Ureter (tissue), 1 donor: ENCODE measurements at regions not wholly inside any gene's neighbourhood (a gene's known extent, or its start where the extent isn't known, plus 50 kb on each side); places are given as distances from the start of the nearest gene placed in this dataset.
"Not testable (repeated sequence)": the region's sequence is repeated elsewhere in the genome, so short reads cannot be mapped to it uniquely, and the experiment has no call there.

Experiments used
- DNase-seq: peaks from one replicate; pipeline ENCODE4 v3.0.0-alpha.2; 2020; ENCODE audit warnings: low spot score
- donor health status: DM: yes; HTN: yes; CAD: no.

- DNase-seq = no peak
Observed at GRCh38 chr21:27771938-27772483, 805.1 kb upstream of the ADAMTS5 start.

GRCh38 chr21:27769763-27770162 lies 802.9 kb upstream of the ADAMTS5 start:
- no peak for DNase-seq

- not testable (repeated sequence) for DNase-seq
Observed at GRCh38 chr21:27768046-27768637, 801.3 kb upstream of the ADAMTS5 start.

- DNase-seq = no peak
Observed at GRCh38 chr21:27764056-27764455, 797.2 kb upstream of the ADAMTS5 start.

- DNase-seq = no peak
Observed at GRCh38 chr21:27761623-27762022, 794.7 kb upstream of the ADAMTS5 start.

- no peak for DNase-seq
Observed at GRCh38 chr21:27759820-27760219, 792.9 kb upstream of the ADAMTS5 start.

GRCh38 chr21:27759091-27759659 lies 792.3 kb upstream of the ADAMTS5 start:
- no peak for DNase-seq

- no peak for DNase-seq
Observed at GRCh38 chr21:27756191-27756590, 789.3 kb upstream of the ADAMTS5 start.

- no peak for DNase-seq
Observed at GRCh38 chr21:27743971-27744564, 777.2 kb upstream of the ADAMTS5 start.

- no peak for DNase-seq
Observed at GRCh38 chr21:27741736-27742135, 774.8 kb upstream of the ADAMTS5 start.

- no peak for DNase-seq
Observed at GRCh38 chr21:27740084-27740483, 773.2 kb upstream of the ADAMTS5 start.

- DNase-seq = no peak
Observed at GRCh38 chr21:27739187-27739586, 772.3 kb upstream of the ADAMTS5 start.

- no peak for DNase-seq
Observed at GRCh38 chr21:27735699-27736098, 768.8 kb upstream of the ADAMTS5 start.

GRCh38 chr21:27734146-27734545 lies 767.3 kb upstream of the ADAMTS5 start:
- DNase-seq = no peak

GRCh38 chr21:27725916-27726315 lies 759.0 kb upstream of the ADAMTS5 start:
- no peak for DNase-seq

GRCh38 chr21:27722095-27722494 lies 755.2 kb upstream of the ADAMTS5 start:
- no peak for DNase-seq

- no peak for DNase-seq
Observed at GRCh38 chr21:27721675-27722074, 754.8 kb upstream of the ADAMTS5 start.

GRCh38 chr21:27719226-27719625 lies 752.3 kb upstream of the ADAMTS5 start:
- DNase-seq = no peak

GRCh38 chr21:27715131-27715530 lies 748.2 kb upstream of the ADAMTS5 start:
- no peak for DNase-seq

- DNase-seq = no peak
Observed at GRCh38 chr21:27713154-27714109, 746.5 kb upstream of the ADAMTS5 start.

- no peak for DNase-seq
Observed at GRCh38 chr21:27704567-27705166, 737.8 kb upstream of the ADAMTS5 start.

GRCh38 chr21:27703791-27704190 lies 736.9 kb upstream of the ADAMTS5 start:
- no peak for DNase-seq
